ENCODE measurements at regions not wholly inside any gene's neighbourhood (a gene's known extent, or its start where the extent isn't known, plus 50 kb on each side); places are given as distances from the start of the nearest gene placed in this dataset.

DNA sequence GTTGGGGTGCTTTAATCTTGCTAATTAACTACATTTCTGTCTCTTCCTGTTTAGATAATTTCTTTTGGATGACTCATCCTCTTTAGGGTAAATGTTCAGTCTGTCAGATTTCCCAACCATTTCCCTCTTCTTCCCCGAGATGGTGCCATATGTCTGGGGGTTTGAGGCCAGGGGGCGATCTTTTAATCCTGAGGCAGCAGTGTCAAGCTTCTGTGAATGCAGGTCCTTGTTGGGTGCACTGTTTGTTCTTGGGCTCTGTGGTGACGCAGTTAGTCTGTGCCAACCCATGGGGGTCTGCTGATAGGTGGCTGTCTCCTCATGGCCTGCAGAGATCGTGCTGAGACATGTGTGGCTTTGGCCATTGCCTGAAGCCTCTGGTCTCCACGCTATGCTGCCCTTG lies 420.4 kb downstream of the NDFIP2 start:
- Histone ChIP-seq H4K91ac (ENCODE audit: low read depth, low read length, poor library complexity) (no peak overlapping the region), H3K79me1 (ENCODE audit: low read depth, low read length) (no peaks in the 10 kb centered on the region), H3K18ac (ENCODE audit: low read length) (peak overlapping the region; percentile 81), H4K8ac (ENCODE audit: low read depth, low read length) (no peak overlapping the region), H3K36me3 (replicated peaks in 1 of 2; ENCODE audit: control insufficient read depth in 2 of 2, insufficient read depth in 2 of 2, low read length in 2 of 2) (no peaks in the 10 kb centered on the region), H3K27ac (replicated peaks; ENCODE audit: low read length) (no peak overlapping the region), H3K23ac (ENCODE audit: low read depth, low read length, poor library complexity) (no peak overlapping the region), H3K4me2 (ENCODE audit: insufficient read depth, low read length, poor library complexity, severe bottlenecking) (no peak overlapping the region), H3K27me3 (ENCODE audit: control insufficient read depth in 3 of 3, insufficient read depth in 3 of 3, low read depth in 1 of 3, low read length in 3 of 3) (no peaks in the 10 kb centered on the region), H3K4ac (ENCODE audit: low read length) (no peak overlapping the region), H2BK15ac (ENCODE audit: low read length) (no peak overlapping the region), H2AFZ (ENCODE audit: low read length) (no peak overlapping the region), H2BK12ac (ENCODE audit: low read length) (no peak overlapping the region), H3K4me1 (ENCODE audit: control insufficient read depth in 2 of 2, insufficient read depth in 1 of 2, low read depth in 1 of 2, low read length in 2 of 2) (peaks cover 0 to 3% of the 10 kb centered on the region in 2 donors), H2BK5ac (ENCODE audit: low read length) (no peak overlapping the region), H2BK120ac (ENCODE audit: low read depth, low read length) (no peak overlapping the region), H3K9me3 (replicated peaks in 1 of 2; ENCODE audit: control insufficient read depth in 2 of 2, insufficient read depth in 1 of 2, low read depth in 1 of 2, low read length in 2 of 2) (peaks cover 0 to 4% of the 10 kb centered on the region in 2 donors), H3K14ac (ENCODE audit: low read length) (no peak overlapping the region), H3K9ac (ENCODE audit: low read depth, low read length, poor library complexity) (no peak overlapping the region), H3K4me3 (ENCODE audit: low read length in 2 of 2) (peak overlapping the region in 1 of 2 donors; percentile 14), H2AK5ac (ENCODE audit: low read depth, low read length) (peak overlapping the region; percentile 36)
- no CpG with 5 or more reads among the region's 5 CpGs for WGBS, 2 donors (ENCODE audit: extremely low coverage in 2 of 2, insufficient read length in 2 of 2, insufficient replicate concordance in 1 of 2)
- DNase-seq (ENCODE audit: low spot score): no peak

DNA sequence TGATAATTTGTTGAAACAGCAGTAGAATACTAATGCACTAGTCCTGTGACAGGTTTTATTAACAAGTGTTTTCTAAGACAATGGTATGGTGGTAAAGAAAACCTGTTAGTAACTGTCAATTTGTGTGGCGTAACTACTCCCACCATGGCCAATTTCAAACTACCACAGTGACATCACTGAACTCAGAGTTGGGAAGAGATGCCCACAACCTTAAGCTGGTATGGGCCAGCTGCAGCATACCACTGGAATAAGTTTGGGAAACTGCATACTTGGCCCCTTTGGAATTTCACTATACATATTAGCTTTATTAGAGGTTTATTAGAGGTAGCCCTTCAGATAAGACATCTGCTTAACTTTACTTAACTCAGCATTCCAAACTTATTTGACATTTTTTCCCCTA lies 419.4 kb downstream of the NDFIP2 start:
- Histone ChIP-seq H3K79me1 (ENCODE audit: low read depth, low read length) (no peaks in the 10 kb centered on the region), H2AFZ (ENCODE audit: low read length) (no peak overlapping the region), H2AK5ac (ENCODE audit: low read depth, low read length) (no peak overlapping the region), H4K91ac (ENCODE audit: low read depth, low read length, poor library complexity) (no peak overlapping the region), H2BK12ac (ENCODE audit: low read length) (no peak overlapping the region), H2BK15ac (ENCODE audit: low read length) (no peak overlapping the region), H3K18ac (ENCODE audit: low read length) (no peak overlapping the region), H4K8ac (ENCODE audit: low read depth, low read length) (no peak overlapping the region), H3K9me3 (replicated peaks in 1 of 2; ENCODE audit: control insufficient read depth in 2 of 2, insufficient read depth in 1 of 2, low read depth in 1 of 2, low read length in 2 of 2) (peaks cover 0 to 4% of the 10 kb centered on the region in 2 donors), H3K23ac (ENCODE audit: low read depth, low read length, poor library complexity) (no peak overlapping the region), H3K27ac (replicated peaks; ENCODE audit: low read length) (no peak overlapping the region), H3K4me3 (ENCODE audit: low read length in 2 of 2) (no peak overlapping the region), H3K4ac (ENCODE audit: low read length) (no peak overlapping the region), H2BK5ac (ENCODE audit: low read length) (no peak overlapping the region), H3K27me3 (ENCODE audit: control insufficient read depth in 3 of 3, insufficient read depth in 3 of 3, low read depth in 1 of 3, low read length in 3 of 3) (no peaks in the 10 kb centered on the region), H2BK120ac (ENCODE audit: low read depth, low read length) (no peak overlapping the region), H3K4me2 (ENCODE audit: insufficient read depth, low read length, poor library complexity, severe bottlenecking) (no peak overlapping the region), H3K36me3 (replicated peaks in 1 of 2; ENCODE audit: control insufficient read depth in 2 of 2, insufficient read depth in 2 of 2, low read length in 2 of 2) (no peaks in the 10 kb centered on the region), H3K9ac (ENCODE audit: low read depth, low read length, poor library complexity) (no peak overlapping the region), H3K14ac (ENCODE audit: low read length) (no peak overlapping the region), H3K4me1 (ENCODE audit: control insufficient read depth in 2 of 2, insufficient read depth in 1 of 2, low read depth in 1 of 2, low read length in 2 of 2) (peaks cover 0 to 3% of the 10 kb centered on the region in 2 donors)
- DNase-seq (ENCODE audit: low spot score): no peak
- WGBS, 2 donors (ENCODE audit: extremely low coverage in 2 of 2, insufficient read length in 2 of 2, insufficient replicate concordance in 1 of 2): no CpG with 5 or more reads among the region's 1 CpG

DNA sequence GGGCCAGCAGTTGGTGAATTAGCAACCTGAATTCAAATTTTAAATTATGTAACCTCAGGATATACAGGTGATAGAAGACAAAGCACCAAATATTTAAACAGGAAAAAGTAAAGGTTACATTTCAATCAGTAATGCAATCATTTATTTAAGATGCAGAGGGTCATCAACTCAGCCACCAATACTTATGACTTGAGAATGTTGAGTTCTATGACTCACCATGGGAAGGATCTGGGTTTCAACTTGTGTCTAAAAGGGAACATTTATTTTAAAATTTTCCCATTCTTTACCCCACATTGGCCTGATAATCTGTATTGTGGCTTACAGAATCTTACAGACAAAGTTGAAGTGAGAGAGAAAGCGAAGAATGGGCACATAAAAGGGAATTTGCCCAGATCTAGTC lies 418.0 kb downstream of the NDFIP2 start:
- Histone ChIP-seq H3K27ac (replicated peaks; ENCODE audit: low read length) (no peak overlapping the region), H2BK15ac (ENCODE audit: low read length) (no peak overlapping the region), H2AK5ac (ENCODE audit: low read depth, low read length) (no peak overlapping the region), H3K4ac (ENCODE audit: low read length) (no peak overlapping the region), H2AFZ (ENCODE audit: low read length) (no peak overlapping the region), H3K27me3 (ENCODE audit: control insufficient read depth in 3 of 3, insufficient read depth in 3 of 3, low read depth in 1 of 3, low read length in 3 of 3) (no peaks in the 10 kb centered on the region), H3K14ac (ENCODE audit: low read length) (no peak overlapping the region), H3K36me3 (replicated peaks in 1 of 2; ENCODE audit: control insufficient read depth in 2 of 2, insufficient read depth in 2 of 2, low read length in 2 of 2) (no peaks in the 10 kb centered on the region), H2BK120ac (ENCODE audit: low read depth, low read length) (no peak overlapping the region), H3K4me2 (ENCODE audit: insufficient read depth, low read length, poor library complexity, severe bottlenecking) (no peak overlapping the region), H3K23ac (ENCODE audit: low read depth, low read length, poor library complexity) (no peak overlapping the region), H3K18ac (ENCODE audit: low read length) (no peak overlapping the region), H3K4me3 (ENCODE audit: low read length in 2 of 2) (no peak overlapping the region), H2BK12ac (ENCODE audit: low read length) (no peak overlapping the region), H3K9ac (ENCODE audit: low read depth, low read length, poor library complexity) (no peak overlapping the region), H3K9me3 (replicated peaks in 1 of 2; ENCODE audit: control insufficient read depth in 2 of 2, insufficient read depth in 1 of 2, low read depth in 1 of 2, low read length in 2 of 2) (peaks cover 0 to 4% of the 10 kb centered on the region in 2 donors), H4K8ac (ENCODE audit: low read depth, low read length) (no peak overlapping the region), H4K91ac (ENCODE audit: low read depth, low read length, poor library complexity) (no peak overlapping the region), H3K4me1 (ENCODE audit: control insufficient read depth in 2 of 2, insufficient read depth in 1 of 2, low read depth in 1 of 2, low read length in 2 of 2) (peaks cover 0 to 3% of the 10 kb centered on the region in 2 donors), H3K79me1 (ENCODE audit: low read depth, low read length) (no peaks in the 10 kb centered on the region), H2BK5ac (ENCODE audit: low read length) (no peak overlapping the region)
- WGBS, 2 donors (ENCODE audit: extremely low coverage in 2 of 2, insufficient read length in 2 of 2, insufficient replicate concordance in 1 of 2): no CpG with 5 or more reads among the region's 1 CpG
- no peak for DNase-seq (ENCODE audit: low spot score)

DNA sequence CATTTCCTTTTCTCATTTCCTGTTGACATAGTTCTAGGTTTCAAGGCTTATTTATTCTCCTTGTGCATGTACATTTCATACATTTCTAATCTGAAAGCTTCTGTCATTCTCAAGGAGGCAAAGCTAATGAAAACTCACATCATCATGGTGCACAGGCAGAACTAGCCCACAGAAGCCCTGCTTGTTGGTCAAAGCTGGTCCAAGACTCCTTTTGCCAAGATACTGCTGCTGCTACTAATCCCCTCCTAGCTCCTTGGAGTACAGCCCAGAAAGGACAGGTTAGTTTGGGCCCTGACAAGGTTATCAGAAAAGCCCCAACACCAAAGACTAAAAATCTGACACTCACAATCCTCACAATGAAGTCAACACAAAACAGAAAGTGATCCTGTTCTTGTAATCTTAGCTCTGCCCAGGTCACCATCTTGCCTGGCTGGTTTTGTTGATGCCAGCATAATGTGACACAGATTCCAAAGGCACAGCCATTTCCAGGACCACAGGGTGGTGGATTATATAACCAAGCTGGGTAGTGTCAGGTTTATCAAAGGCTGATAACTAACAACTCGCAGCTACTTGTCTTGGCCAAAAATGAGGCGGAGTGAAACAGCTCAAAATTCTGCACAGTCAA lies 417.4 kb downstream of the NDFIP2 start:
- H2AFZ ChIP-seq (ENCODE audit: low read length): peak overlapping the region; percentile 7
- no peak overlapping the region for H3K18ac ChIP-seq (ENCODE audit: low read length)
- no peak overlapping the region for H2BK120ac ChIP-seq (ENCODE audit: low read depth, low read length)
- H3K9ac ChIP-seq (ENCODE audit: low read depth, low read length, poor library complexity): no peak overlapping the region
- H4K8ac ChIP-seq (ENCODE audit: low read depth, low read length): no peak overlapping the region
- no peak for DNase-seq (ENCODE audit: low spot score)
- H4K91ac ChIP-seq (ENCODE audit: low read depth, low read length, poor library complexity): no peak overlapping the region
- no peak overlapping the region for H3K4ac ChIP-seq (ENCODE audit: low read length)
- no peak overlapping the region for H3K23ac ChIP-seq (ENCODE audit: low read depth, low read length, poor library complexity)
- H2AK5ac ChIP-seq (ENCODE audit: low read depth, low read length): no peak overlapping the region
- peaks cover 0 to 4% of the 10 kb centered on the region in 2 donors for H3K9me3 ChIP-seq (replicated peaks in 1 of 2; ENCODE audit: control insufficient read depth in 2 of 2, insufficient read depth in 1 of 2, low read depth in 1 of 2, low read length in 2 of 2)
- H3K27ac ChIP-seq (replicated peaks; ENCODE audit: low read length): no peak overlapping the region
- H3K4me3 ChIP-seq (ENCODE audit: low read length in 2 of 2): no peak overlapping the region
- no peaks in the 10 kb centered on the region for H3K36me3 ChIP-seq (replicated peaks in 1 of 2; ENCODE audit: control insufficient read depth in 2 of 2, insufficient read depth in 2 of 2, low read length in 2 of 2)
- H2BK12ac ChIP-seq (ENCODE audit: low read length): no peak overlapping the region
- H3K14ac ChIP-seq (ENCODE audit: low read length): no peak overlapping the region
- H3K4me2 ChIP-seq (ENCODE audit: insufficient read depth, low read length, poor library complexity, severe bottlenecking): no peak overlapping the region
- H2BK5ac ChIP-seq (ENCODE audit: low read length): no peak overlapping the region
- peaks cover 0 to 3% of the 10 kb centered on the region in 2 donors for H3K4me1 ChIP-seq (ENCODE audit: control insufficient read depth in 2 of 2, insufficient read depth in 1 of 2, low read depth in 1 of 2, low read length in 2 of 2)
- no peak overlapping the region for H2BK15ac ChIP-seq (ENCODE audit: low read length)
- no CpG with 5 or more reads among the region's 2 CpGs for WGBS, 2 donors (ENCODE audit: extremely low coverage in 2 of 2, insufficient read length in 2 of 2, insufficient replicate concordance in 1 of 2)
- H3K27me3 ChIP-seq (ENCODE audit: control insufficient read depth in 3 of 3, insufficient read depth in 3 of 3, low read depth in 1 of 3, low read length in 3 of 3): no peaks in the 10 kb centered on the region
- no peaks in the 10 kb centered on the region for H3K79me1 ChIP-seq (ENCODE audit: low read depth, low read length)

All from neuronal stem cell (in vitro differentiated cells).